NOMO-1 treated with dmso at 0.1 percent for 144 hours (cell line): ENCODE measurements at regions not wholly inside any gene's neighbourhood (a gene's known extent, or its start where the extent isn't known, plus 50 kb on each side); places are given as distances from the start of the nearest gene placed in this dataset.

Experiments used
- DNase-seq: peaks from one replicate; lab custom pipeline; 2025; ENCODE audit not compliant: unreplicated experiment; lab: John Stamatoyannopoulos, UW

GRCh38 chr2:5841126-5841525 is 148.9 kb downstream of the SOX11 start:
- DNase-seq, result no peak

GRCh38 chr2:5842326-5842725 is 150.1 kb downstream of the SOX11 start:
- no peak for DNase-seq

- no peak for DNase-seq
Observed at GRCh38 chr2:5845798-5846330, 153.7 kb downstream of the SOX11 start.

- no peak for DNase-seq
Observed at GRCh38 chr2:5846881-5847280, 154.7 kb downstream of the SOX11 start.

GRCh38 chr2:5849562-5849961 is 157.4 kb downstream of the SOX11 start:
- no peak for DNase-seq

- no peak for DNase-seq
Observed at GRCh38 chr2:5851410-5851809, 159.2 kb downstream of the SOX11 start.

- no peak for DNase-seq
Observed at GRCh38 chr2:5854797-5855196, 162.6 kb downstream of the SOX11 start.

GRCh38 chr2:5867056-5867455 is 174.9 kb downstream of the SOX11 start:
- no peak for DNase-seq

GRCh38 chr2:5868931-5869330 is 176.7 kb downstream of the SOX11 start:
- no peak for DNase-seq

GRCh38 chr2:5869936-5870335 is 177.8 kb downstream of the SOX11 start:
- DNase-seq, result no peak

- no peak for DNase-seq
Observed at GRCh38 chr2:5877360-5877759, 185.2 kb downstream of the SOX11 start.

- DNase-seq, result no peak
Observed at GRCh38 chr2:5885451-5886173, 193.4 kb downstream of the SOX11 start.

- DNase-seq, result no peak
Observed at GRCh38 chr2:5886462-5886861, 194.3 kb downstream of the SOX11 start.

- no peak for DNase-seq
Observed at GRCh38 chr2:5888126-5888525, 195.9 kb downstream of the SOX11 start.

GRCh38 chr2:5889519-5889918 is 197.3 kb downstream of the SOX11 start:
- no peak for DNase-seq

- DNase-seq, result no peak
Observed at GRCh38 chr2:5894355-5894754, 202.2 kb downstream of the SOX11 start.

GRCh38 chr2:5895284-5895683 is 203.1 kb downstream of the SOX11 start:
- no peak for DNase-seq

- DNase-seq, result no peak
Observed at GRCh38 chr2:5897249-5897648, 205.1 kb downstream of the SOX11 start.

- DNase-seq, result no peak
Observed at GRCh38 chr2:5898667-5899066, 206.5 kb downstream of the SOX11 start.

GRCh38 chr2:5905661-5906060 is 213.5 kb downstream of the SOX11 start:
- no peak for DNase-seq

- DNase-seq, result no peak
Observed at GRCh38 chr2:5908071-5908470, 215.9 kb downstream of the SOX11 start.

- DNase-seq, result no peak
Observed at GRCh38 chr2:5911718-5912117, 219.5 kb downstream of the SOX11 start.
